ENCODE measurements at regions not wholly inside any gene's neighbourhood (a gene's known extent, or its start where the extent isn't known, plus 50 kb on each side); places are given as distances from the start of the nearest gene placed in this dataset.

DNA sequence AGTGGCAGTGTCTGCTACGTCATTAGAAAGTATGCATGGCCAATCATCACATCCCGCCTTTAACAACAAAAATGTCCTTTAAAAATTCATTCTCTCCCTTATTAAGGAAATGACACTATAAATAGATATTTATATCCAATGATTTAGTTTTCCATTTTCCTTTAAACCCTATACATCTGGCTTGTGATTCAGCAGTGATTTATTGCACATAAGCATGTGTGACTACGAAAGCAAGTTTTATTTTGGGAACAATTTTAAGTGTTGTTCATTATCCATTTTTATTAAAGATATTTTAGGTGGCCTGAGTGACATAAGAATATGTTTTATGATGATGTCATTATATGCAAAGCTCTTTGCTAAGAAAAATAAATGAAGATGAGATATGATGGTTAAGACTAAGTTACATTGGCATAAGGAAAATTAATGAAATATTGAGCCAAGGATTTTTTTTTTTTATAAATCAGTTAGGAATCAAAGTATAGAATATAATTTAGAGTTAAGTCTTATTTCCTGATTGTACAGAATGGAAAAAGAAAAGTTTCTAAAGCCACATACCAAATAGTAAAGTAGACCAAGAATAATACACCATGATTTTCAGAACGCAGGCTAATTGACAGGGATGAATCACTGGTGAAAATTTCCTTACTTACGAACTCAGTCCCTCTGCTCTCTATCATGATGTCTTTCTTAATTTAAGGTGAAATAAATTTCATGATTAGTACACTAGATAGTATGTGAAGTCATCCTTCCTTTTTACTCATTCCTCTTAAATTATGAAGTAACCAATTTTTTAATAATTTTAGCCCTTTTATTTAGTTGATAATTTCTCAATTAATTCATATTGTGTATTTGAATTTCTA is 822.4 kb downstream of the FAT4 start:
- TF ChIP-seq, protein P1, sequence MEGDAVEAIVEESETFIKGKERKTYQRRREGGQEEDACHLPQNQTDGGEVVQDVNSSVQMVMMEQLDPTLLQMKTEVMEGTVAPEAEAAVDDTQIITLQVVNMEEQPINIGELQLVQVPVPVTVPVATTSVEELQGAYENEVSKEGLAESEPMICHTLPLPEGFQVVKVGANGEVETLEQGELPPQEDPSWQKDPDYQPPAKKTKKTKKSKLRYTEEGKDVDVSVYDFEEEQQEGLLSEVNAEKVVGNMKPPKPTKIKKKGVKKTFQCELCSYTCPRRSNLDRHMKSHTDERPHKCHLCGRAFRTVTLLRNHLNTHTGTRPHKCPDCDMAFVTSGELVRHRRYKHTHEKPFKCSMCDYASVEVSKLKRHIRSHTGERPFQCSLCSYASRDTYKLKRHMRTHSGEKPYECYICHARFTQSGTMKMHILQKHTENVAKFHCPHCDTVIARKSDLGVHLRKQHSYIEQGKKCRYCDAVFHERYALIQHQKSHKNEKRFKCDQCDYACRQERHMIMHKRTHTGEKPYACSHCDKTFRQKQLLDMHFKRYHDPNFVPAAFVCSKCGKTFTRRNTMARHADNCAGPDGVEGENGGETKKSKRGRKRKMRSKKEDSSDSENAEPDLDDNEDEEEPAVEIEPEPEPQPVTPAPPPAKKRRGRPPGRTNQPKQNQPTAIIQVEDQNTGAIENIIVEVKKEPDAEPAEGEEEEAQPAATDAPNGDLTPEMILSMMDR (IDR thresholded peaks at IDR 0.05) = no peak
- TF ChIP-seq POLR2AphosphoS5 (IDR thresholded peaks at IDR 0.05) (no peak), POLR2A (IDR thresholded peaks at IDR 0.05) (no peak)
